Transverse colon (tissue), 4 donors: ENCODE measurements at regions not wholly inside any gene's neighbourhood (a gene's known extent, or its start where the extent isn't known, plus 50 kb on each side); places are given as distances from the start of the nearest gene placed in this dataset.

ENCODE experiments used
- DNase-seq: peaks from one replicate; pipeline ENCODE4 v3.0.0-alpha.2; 2019
- H3K27ac ChIP-seq, 4 donors: fragments of 200-600 bp; sonication (generic); 2 replicates each; pipeline ENCODE4 v1.5.1; 2016 to 2018; ENCODE audit warnings: inconsistent platforms in 4 of 4
- H3K27me3 ChIP-seq: fragments of 200-600 bp; sonication (generic); 2 replicates; pipeline ENCODE4 v1.5.1; 2017; ENCODE audit warnings: inconsistent platforms
- H3K36me3 ChIP-seq, 4 donors: fragments of 200-600 bp; sonication (generic); 2 replicates each; pipeline ENCODE4 v1.5.1; 2017 to 2019; ENCODE audit warnings: inconsistent platforms in 4 of 4
- H3K4me1 ChIP-seq, 4 donors: fragments of 200-600 bp; sonication (generic); 2 replicates each; pipeline ENCODE4 v1.5.1; 2017 to 2020; ENCODE audit warnings: inconsistent platforms in 4 of 4
- H3K4me3 ChIP-seq, 4 donors: fragments of 200-600 bp; sonication (generic); 1 replicate in 1 of 4; 2 replicates in 3 of 4; pipeline versions ENCODE4 v1.5.1 to v1.6.1; 2017 to 2019; ENCODE audit warnings: inconsistent platforms in 4 of 4
- H3K9me3 ChIP-seq, 2 donors: fragments of 200-600 bp; sonication (generic); 2 replicates each; pipeline ENCODE4 v1.5.1; 2017 to 2019; ENCODE audit warnings: inconsistent platforms in 2 of 2
- EP300 ChIP-seq: sonication (generic); formaldehyde crosslinking; IDR thresholded peaks from one replicate; pipeline ENCODE4 v1.6.1; 2017; ENCODE audit warnings: antibody characterized with exemption, low read depth
- POLR2A ChIP-seq: fragments of 450-650 bp; IDR thresholded peaks from one replicate; pipeline ENCODE4 v1.6.1; 2016; ENCODE audit warnings: antibody characterized with exemption, mild to moderate bottlenecking, moderate library complexity
- POLR2AphosphoS5 ChIP-seq, 3 donors: sonication (generic); formaldehyde crosslinking; IDR thresholded peaks; one replicate each; pipeline ENCODE4 v1.6.1; 2016; ENCODE audit warnings: antibody characterized with exemption in 3 of 3
- WGBS, 2 donors: methylation state at CpG; one replicate each; pipeline ENCODE4 v1.1.5; 2018; ENCODE audit warnings: low coverage in 1 of 2; 5-methylcytosine and 5-hydroxymethylcytosine counted together
- in situ Hi-C, 4 donors: fragments of 200-750 bp; cut with MboI; loops; one replicate each; pipeline versions ENCODE4 v1.15.0 to v1.15.1; 2017; ENCODE audit warnings: low sequenced_read_pairs in 3 of 4, low pct_ligation_motif_present in 1 of 4, low pct_unique_long_range_greater_than_20kb in 1 of 4
- intact Hi-C: fragments of 100-400 bp; cut with DNase I; formaldehyde crosslinking; loops from one replicate; pipeline ENCODE4 v1.15.1; 2023; ENCODE audit warnings: low total_unique reads
- TF ChIP-seq, protein P1 (sequence below), 5 experiments: fragments of 200-600 bp in 3 of 5; fragments of 450-650 bp in 2 of 5; sonication (generic) in 3 of 5; IDR thresholded peaks; 1 replicate in 2 of 5; 2 replicates in 3 of 5; pipeline ENCODE4 v1.5.1; 2016 to 2017; ENCODE audit warnings: antibody characterized with exemption in 5 of 5, inconsistent platforms in 3 of 5, mild to moderate bottlenecking in 2 of 5, moderate library complexity in 1 of 5

DNA sequence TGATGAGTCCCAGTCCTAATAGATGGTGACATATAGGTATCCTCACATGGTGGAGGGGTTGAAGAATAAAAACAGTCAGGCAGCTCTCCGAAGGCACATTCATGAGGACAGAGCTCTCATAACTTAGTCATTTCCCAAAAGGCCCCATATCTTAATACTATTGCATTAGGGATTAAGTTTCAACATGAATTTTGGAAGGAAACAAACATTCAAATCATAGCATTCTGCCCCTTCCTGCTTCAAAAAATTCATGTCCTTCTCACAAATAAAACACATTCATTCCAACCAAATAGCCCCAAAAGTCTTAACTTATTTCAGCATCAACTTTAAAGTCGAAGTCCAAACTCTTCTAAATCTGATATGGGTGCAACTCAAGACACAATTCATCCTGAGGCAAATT, 277.2 kb upstream of the NR4A3 start:
- Histone ChIP-seq H3K36me3 (no peaks in the 10 kb centered on the region), H3K4me3 (no peak overlapping the region), H3K4me1 (no peaks in the 10 kb centered on the region), H3K9me3 (peaks cover 0 to 1% of the 10 kb centered on the region in 2 donors), H3K27me3 (no peaks in the 10 kb centered on the region), H3K27ac (no peak overlapping the region)
- no peak for DNase-seq
- TF ChIP-seq EP300 (no peak), POLR2AphosphoS5 (IDR thresholded peaks at IDR 0.05) (no peak), POLR2A (no peak)
- TF ChIP-seq, protein P1, sequence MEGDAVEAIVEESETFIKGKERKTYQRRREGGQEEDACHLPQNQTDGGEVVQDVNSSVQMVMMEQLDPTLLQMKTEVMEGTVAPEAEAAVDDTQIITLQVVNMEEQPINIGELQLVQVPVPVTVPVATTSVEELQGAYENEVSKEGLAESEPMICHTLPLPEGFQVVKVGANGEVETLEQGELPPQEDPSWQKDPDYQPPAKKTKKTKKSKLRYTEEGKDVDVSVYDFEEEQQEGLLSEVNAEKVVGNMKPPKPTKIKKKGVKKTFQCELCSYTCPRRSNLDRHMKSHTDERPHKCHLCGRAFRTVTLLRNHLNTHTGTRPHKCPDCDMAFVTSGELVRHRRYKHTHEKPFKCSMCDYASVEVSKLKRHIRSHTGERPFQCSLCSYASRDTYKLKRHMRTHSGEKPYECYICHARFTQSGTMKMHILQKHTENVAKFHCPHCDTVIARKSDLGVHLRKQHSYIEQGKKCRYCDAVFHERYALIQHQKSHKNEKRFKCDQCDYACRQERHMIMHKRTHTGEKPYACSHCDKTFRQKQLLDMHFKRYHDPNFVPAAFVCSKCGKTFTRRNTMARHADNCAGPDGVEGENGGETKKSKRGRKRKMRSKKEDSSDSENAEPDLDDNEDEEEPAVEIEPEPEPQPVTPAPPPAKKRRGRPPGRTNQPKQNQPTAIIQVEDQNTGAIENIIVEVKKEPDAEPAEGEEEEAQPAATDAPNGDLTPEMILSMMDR (IDR thresholded peaks at IDR 0.05) = no peak
- in situ Hi-C loops (no loop called here), intact Hi-C loops (no loop called here)
- WGBS, 2 donors = 66 to 77% methylated on average over 2 of the region's 2 CpGs

DNA sequence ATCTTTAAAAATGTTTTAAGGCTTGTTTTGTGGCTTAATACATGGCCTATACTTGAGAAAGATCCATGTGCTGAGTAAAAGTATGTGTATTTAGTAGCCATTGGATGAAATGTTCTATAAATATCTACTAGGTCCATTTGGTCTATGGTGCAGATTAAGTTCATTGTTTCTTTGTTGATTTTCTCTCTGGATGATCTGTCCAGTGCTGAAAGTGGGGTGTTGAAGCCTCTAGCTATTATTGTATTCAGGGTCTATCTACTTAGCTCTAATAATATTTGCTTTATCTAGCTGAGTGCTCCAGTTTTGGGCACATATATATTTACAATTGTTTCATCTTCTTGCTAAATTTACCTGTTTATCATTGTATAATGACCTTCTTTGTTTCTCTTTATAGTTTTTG, 272.2 kb upstream of the NR4A3 start:
- Histone ChIP-seq H3K27ac (no peak overlapping the region), H3K36me3 (no peaks in the 10 kb centered on the region), H3K27me3 (no peaks in the 10 kb centered on the region), H3K4me1 (no peaks in the 10 kb centered on the region), H3K9me3 (peaks cover 0 to 4% of the 10 kb centered on the region in 2 donors), H3K4me3 (no peak overlapping the region)
- in situ Hi-C loops = no loop called here
- intact Hi-C loops = no loop called here
- no peak for DNase-seq
- TF ChIP-seq EP300 (no peak), POLR2A (no peak), POLR2AphosphoS5 (IDR thresholded peaks at IDR 0.05) (no peak)
- TF ChIP-seq, protein P1 (IDR thresholded peaks at IDR 0.05) = no peak

DNA sequence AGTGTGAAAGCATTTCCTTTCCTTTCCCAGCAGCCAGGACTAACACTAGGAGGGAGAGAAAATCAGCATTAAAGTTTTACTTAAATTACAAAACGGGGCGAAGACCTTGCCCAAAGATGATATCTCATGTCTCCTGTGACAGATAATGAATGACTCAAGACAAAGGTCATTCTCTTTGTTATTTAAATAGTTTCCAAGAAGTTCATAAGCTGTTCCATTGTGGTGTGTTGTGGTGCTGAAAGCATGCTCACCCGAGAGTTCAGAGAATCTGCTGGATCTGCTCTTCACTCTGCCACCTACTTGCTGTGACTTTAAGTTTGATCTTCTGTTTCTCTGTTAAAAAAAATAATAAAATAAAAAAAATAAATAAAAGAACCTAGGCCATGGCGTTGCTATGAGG, 265.9 kb upstream of the NR4A3 start:
- in situ Hi-C loops = no loop called here
- no peak for TF ChIP-seq POLR2A
- TF ChIP-seq, protein P1 (IDR thresholded peaks at IDR 0.05) = no peak
- TF ChIP-seq EP300 = no peak
- no peak for TF ChIP-seq POLR2AphosphoS5 (IDR thresholded peaks at IDR 0.05)

DNA sequence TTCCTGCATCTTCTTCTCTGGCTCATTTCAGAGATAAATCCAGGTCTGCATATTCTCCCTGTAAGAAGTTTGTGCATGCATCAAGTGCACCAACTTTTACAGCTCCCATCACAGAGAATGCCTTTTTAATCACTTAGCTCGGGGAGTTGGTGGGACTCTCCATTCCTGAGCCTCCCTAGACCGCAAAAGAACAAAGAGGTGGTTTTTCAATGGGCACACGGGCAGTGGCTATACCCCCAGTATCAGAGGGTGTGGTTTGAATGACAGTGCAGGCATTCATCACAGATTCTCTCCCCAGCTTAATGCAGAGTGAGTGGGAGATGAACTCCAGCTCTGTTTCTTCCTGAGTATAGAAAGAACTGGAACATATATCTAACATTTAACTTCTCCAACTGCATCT, 264.7 kb upstream of the NR4A3 start:
- Histone ChIP-seq H3K4me3 (no peak overlapping the region), H3K4me1 (no peaks in the 10 kb centered on the region), H3K36me3 (no peaks in the 10 kb centered on the region), H3K27ac (no peak overlapping the region), H3K9me3 (no peaks in the 10 kb centered on the region), H3K27me3 (no peaks in the 10 kb centered on the region)
- 70% methylated on average over 3 of the region's 3 CpGs; no CpG with 5 or more reads in 1 of the 2 donors for WGBS, 2 donors
- intact Hi-C loops = no loop called here
- in situ Hi-C loops = no loop called here
- no peak for DNase-seq
- TF ChIP-seq POLR2A = no peak
- TF ChIP-seq, protein P1 (IDR thresholded peaks at IDR 0.05) = no peak

More for the DNA sequence above, 265.9 kb upstream of the NR4A3 start:
- intact Hi-C loops = no loop called here
- Histone ChIP-seq H3K27ac (no peak overlapping the region), H3K36me3 (no peaks in the 10 kb centered on the region), H3K27me3 (no peaks in the 10 kb centered on the region), H3K9me3 (no peaks in the 10 kb centered on the region), H3K4me1 (no peaks in the 10 kb centered on the region), H3K4me3 (no peak overlapping the region)
- no peak for DNase-seq
- WGBS, 2 donors = 64 to 66% methylated on average over 4 of the region's 4 CpGs
